ENCODE measurements at regions not wholly inside any gene's neighbourhood (a gene's known extent, or its start where the extent isn't known, plus 50 kb on each side); places are given as distances from the start of the nearest gene placed in this dataset.
"Not testable (repeated sequence)": the region's sequence is repeated elsewhere in the genome, so short reads cannot be mapped to it uniquely, and the experiment has no call there.

- not testable (repeated sequence) for TF ChIP-seq CTCF, POLR2A (IDR thresholded peaks at IDR 0.05)
Measured at GRCh38 chr11:23934671-23935270, 562.1 kb upstream of the LUZP2 start.
